K562 (cell line): ENCODE measurements at regions not wholly inside any gene's neighbourhood (a gene's known extent, or its start where the extent isn't known, plus 50 kb on each side); places are given as distances from the start of the nearest gene placed in this dataset.

Source experiments
- ATAC-seq: fragments of 200-7000 bp; cut with Tn5 transposase; 3 replicates; pipeline ENCODE4 v1.9.1; 2020; ENCODE audit warnings: moderate library complexity
- BruUV-seq: library from RNA; stranded (reverse); fragments of 400-500 nt; replicated peaks from 2 replicates; lab custom pipeline; 2021; lab: Mats Ljungman, UMichigan
- CTCF ChIA-PET: fragments of 300-600 bp; formaldehyde crosslinking; extraction: SDS; loops from one replicate; lab custom pipeline; 2021; ENCODE audit warnings: low intra/inter-chr PET ratio; lab: Yijun Ruan, JAX
- POLR2A ChIA-PET: fragments of 300-600, 350-650 bp; sonication (Branson Sonifier 250); formaldehyde crosslinking; extraction: SDS; loops from one replicate; lab custom pipeline; 2021; ENCODE audit warnings: antibody characterized with exemption, inconsistent platforms; lab: Yijun Ruan, JAX
- DNase-seq, 4 experiments: peaks; one replicate each; pipeline versions ENCODE4 v3.0.0 to v3.0.0-alpha.2; 2011 to 2018; ENCODE audit warnings: low spot score in 3 of 4, mixed read lengths in 3 of 4; ENCODE audit errors: extremely low read depth in 1 of 4
- FAIRE-seq: peaks from 2 replicates; lab custom pipeline; 2011; peaks lifted over from hg19 to GRCh38; lab: Jason Lieb, UNC
- H2AFZ ChIP-seq: 2 replicates; pipeline ENCODE4 v1.6.0; 2011; ENCODE audit warnings: low read depth, low read length, control low read depth, inconsistent platforms
- H3K27ac ChIP-seq: fragments of 200-600 bp; 3 replicates; pipeline ENCODE4 v1.8.0; 2011; ENCODE audit warnings: low read depth, mild to moderate bottlenecking, control low read depth, inconsistent platforms, low read length, moderate library complexity, mixed read lengths; ENCODE audit errors: extremely low read depth
- H3K27me3 ChIP-seq, 2 experiments: fragments of 300-600 bp in 1 of 2; 2 replicates in 1 of 2; 3 replicates in 1 of 2; pipeline versions ENCODE4 v1.6.0 to v1.8.0; 2011; ENCODE audit warnings: inconsistent platforms in 2 of 2, low read length in 2 of 2, mild to moderate bottlenecking in 1 of 2, mixed read lengths in 1 of 2, moderate library complexity in 1 of 2; ENCODE audit not compliant: control insufficient read depth in 2 of 2, insufficient read depth in 2 of 2
- H3K36me3 ChIP-seq: fragments of 300-600 bp; 3 replicates; pipeline ENCODE4 v1.8.0; 2011; ENCODE audit warnings: mild to moderate bottlenecking, low read length, inconsistent platforms; ENCODE audit not compliant: control insufficient read depth, insufficient read depth
- H3K4me1 ChIP-seq, 2 experiments: fragments of 200-600 bp in 1 of 2; replicated peaks in 1 of 2; 2 replicates in 1 of 2; 3 replicates in 1 of 2; pipeline versions ENCODE4 v1.5.1 to v1.8.0; 2011; ENCODE audit warnings: inconsistent platforms in 2 of 2, low read length in 2 of 2, mild to moderate bottlenecking in 1 of 2, mixed read lengths in 1 of 2, moderate library complexity in 1 of 2; ENCODE audit not compliant: control insufficient read depth in 2 of 2, insufficient read depth in 2 of 2
- H3K4me2 ChIP-seq: 2 replicates; pipeline ENCODE4 v1.6.1; 2011; ENCODE audit warnings: low read length, control low read depth, inconsistent platforms, mixed read lengths; ENCODE audit not compliant: insufficient read depth
- H3K4me3 ChIP-seq: fragments of 200-600 bp; sonication (generic), shearing (Covaris generic); 2 replicates; pipeline ENCODE4 v1.5.1; 2016; ENCODE audit warnings: control low read depth, inconsistent platforms
- H3K79me2 ChIP-seq: fragments of 200-600 bp; 3 replicates; pipeline ENCODE4 v1.8.0; 2011; ENCODE audit warnings: low read length, inconsistent platforms; ENCODE audit not compliant: control insufficient read depth, insufficient read depth
- H3K9ac ChIP-seq, 2 experiments: 2 replicates each; pipeline versions ENCODE4 v1.6.0 to v1.6.1; 2011; ENCODE audit warnings: low read depth in 2 of 2, low read length in 2 of 2, control low read depth in 1 of 2, inconsistent platforms in 1 of 2, mild to moderate bottlenecking in 1 of 2, mixed read lengths in 1 of 2; ENCODE audit not compliant: insufficient read depth in 1 of 2
- H3K9me1 ChIP-seq: one replicate; pipeline ENCODE4 v1.6.0; 2011; ENCODE audit warnings: inconsistent platforms, mild to moderate bottlenecking, low read length, moderate library complexity; ENCODE audit not compliant: control insufficient read depth, insufficient read depth
- H3K9me3 ChIP-seq: replicated peaks from 2 replicates; pipeline ENCODE4 v1.5.1; 2011; ENCODE audit warnings: low read depth, low read length, inconsistent platforms; ENCODE audit not compliant: control insufficient read depth, insufficient read depth
- H4K20me1 ChIP-seq: replicated peaks from 2 replicates; pipeline ENCODE4 v1.6.1; 2011; ENCODE audit warnings: low read length, inconsistent platforms, mixed read lengths; ENCODE audit not compliant: control insufficient read depth, insufficient read depth
- BCLAF1 ChIP-seq, 2 experiments: fragments of 450-650 bp in 1 of 2; IDR thresholded peaks; 2 replicates each; pipeline ENCODE4 v1.6.1; 2011 to 2017; ENCODE audit warnings: low read depth in 2 of 2, antibody characterized with exemption in 1 of 2, borderline replicate concordance in 1 of 2, low read length in 1 of 2, mild to moderate bottlenecking in 1 of 2, mixed read lengths in 1 of 2; ENCODE audit not compliant: control insufficient read depth in 1 of 2
- CGGBP1 ChIP-seq: fragments of 250-450 bp; sonication (Bioruptor Pico); IDR thresholded peaks from 2 replicates; pipeline ENCODE4 v1.9.0; 2021; ENCODE audit warnings: mild to moderate bottlenecking
- CREB1 ChIP-seq, 2 experiments: sonication (generic) in 1 of 2; formaldehyde crosslinking in 1 of 2; IDR thresholded peaks; 2 replicates each; pipeline versions ENCODE4 v1.6.1 to v1.8.0; 2012 to 2022; ENCODE audit warnings: inconsistent platforms in 1 of 2, mild to moderate bottlenecking in 1 of 2, missing genetic modification reagents in 1 of 2, moderate library complexity in 1 of 2
- CREB3 ChIP-seq: fragments of 450-650 bp; conservative IDR thresholded peaks from 2 replicates; pipeline ENCODE4 v1.6.1; 2016; ENCODE audit warnings: missing genetic modification characterization, low read depth, mild to moderate bottlenecking, missing compliant biosample characterization, moderate library complexity
- DDX20 ChIP-seq: fragments of 450-650 bp; IDR thresholded peaks from 2 replicates; pipeline ENCODE4 v1.6.1; 2016; ENCODE audit warnings: missing genetic modification characterization, low read depth, mild to moderate bottlenecking, missing compliant biosample characterization, moderate library complexity
- DEAF1 ChIP-seq: fragments of 450-650 bp; formaldehyde crosslinking; IDR thresholded peaks from 2 replicates; pipeline ENCODE4 v1.4.0; 2020; ENCODE audit warnings: mild to moderate bottlenecking, moderate library complexity
- ELF4 ChIP-seq: fragments of 450-650 bp; formaldehyde crosslinking; IDR thresholded peaks from 2 replicates; pipeline ENCODE4 v1.4.0; 2022; ENCODE audit warnings: missing genetic modification characterization
- GTF2E2 ChIP-seq: fragments of 200-800 bp; sonication (Bioruptor generic); IDR thresholded peaks from 2 replicates; pipeline ENCODE4 v1.6.1; 2016; ENCODE audit warnings: missing genetic modification characterization, missing compliant biosample characterization
- HDGF ChIP-seq: fragments of 450-650 bp; IDR thresholded peaks from 2 replicates; pipeline ENCODE4 v1.6.1; 2016
- HLTF ChIP-seq: fragments of 450-650 bp; IDR thresholded peaks from 2 replicates; pipeline ENCODE4 v1.6.1; 2016
- KDM4B ChIP-seq, 2 experiments: fragments of 450-650 bp in 1 of 2; sonication (generic) in 1 of 2; IDR thresholded peaks; 2 replicates each; pipeline ENCODE4 v1.6.1; 2016 to 2017; ENCODE audit warnings: borderline replicate concordance in 2 of 2, antibody characterized with exemption in 1 of 2, low read depth in 1 of 2, mild to moderate bottlenecking in 1 of 2
- NCOA1 ChIP-seq: fragments of 450-650 bp; IDR thresholded peaks from 2 replicates; pipeline ENCODE4 v1.6.1; 2016; ENCODE audit warnings: low read depth
- NR3C1 ChIP-seq: sonication (generic); formaldehyde crosslinking; IDR thresholded peaks from 2 replicates; pipeline ENCODE4 v1.8.1; 2022; ENCODE audit warnings: missing genetic modification reagents
- SIRT6 ChIP-seq: IDR thresholded peaks from one replicate; pipeline ENCODE4 v1.6.1; 2012; ENCODE audit warnings: low read depth, mild to moderate bottlenecking, control low read depth, inconsistent platforms, low read length, moderate library complexity
- SIX5 ChIP-seq, 2 experiments: IDR thresholded peaks; 2 replicates each; pipeline ENCODE4 v1.6.1; 2011; ENCODE audit warnings: low read length in 2 of 2, borderline replicate concordance in 1 of 2, low read depth in 1 of 2, mild to moderate bottlenecking in 1 of 2, moderate library complexity in 1 of 2; ENCODE audit not compliant: insufficient read depth in 1 of 2
- SNRNP70 ChIP-seq: fragments of 200-400 bp; formaldehyde crosslinking; optimal IDR thresholded peaks from 2 replicates; pipeline ENCODE3; 2017; ENCODE audit warnings: low read depth, low read length
- ZNF830 ChIP-seq: fragments of 250-450 bp; sonication (Bioruptor Pico); IDR thresholded peaks from 2 replicates; pipeline ENCODE4 v1.5.0; 2021; ENCODE audit warnings: mild to moderate bottlenecking
- WGBS: fragments of 100-300 bp; shearing (Covaris generic); methylation state at CpG from one replicate; pipeline ENCODE4 v1.1.6; 2016; ENCODE audit warnings: low coverage, mixed read lengths; ENCODE audit not compliant: insufficient coverage; ENCODE audit errors: missing lambda C conversion rate; 5-methylcytosine and 5-hydroxymethylcytosine counted together
- in situ Hi-C: fragments of 300-500 bp; cut with MboI; formaldehyde crosslinking; loops from 4 replicates; pipeline ENCODE4 v1.15.0; 2018; ENCODE audit warnings: inconsistent platforms, mixed read lengths
- intact Hi-C: fragments of 100-400 bp; cut with micrococcal nuclease; formaldehyde crosslinking; loops from 2 replicates; pipeline ENCODE4 v1.14.2; 2022

GRCh38 chr2:23241121-23241520 lies 143.9 kb upstream of the KLHL29 start:
- no peak for FAIRE-seq
- TF ChIP-seq GTF2E2 (tag) (no peak), CREB3 (no peak), CGGBP1 (no peak), ELF4 (CRISPR knock-in tag) (no peak), SIRT6 (no peak), SIX5 (IDR thresholded peaks at IDR 0.05; ENCODE audit: borderline replicate concordance in 1 of 2, insufficient read depth in 1 of 2, low read depth in 1 of 2, low read length in 2 of 2) (no peak), BCLAF1 (IDR thresholded peaks at IDR 0.05; ENCODE audit: borderline replicate concordance in 1 of 2, control insufficient read depth in 1 of 2, low read depth in 2 of 2, low read length in 1 of 2) (no peak), CREB1 (IDR thresholded peaks at IDR 0.05) (no peak), CREB1 (CRISPR knock-in tag; IDR thresholded peaks at IDR 0.05) (no peak), DEAF1 (no peak), NR3C1 (CRISPR knock-in tag) (no peak), HLTF (no peak), HDGF (no peak), ZNF830 (CRISPR knock-in tag) (no peak), NCOA1 (no peak), SNRNP70 (no peak), KDM4B (IDR thresholded peaks at IDR 0.05; ENCODE audit: borderline replicate concordance in 2 of 2, low read depth in 1 of 2) (no peak), DDX20 (tag) (no peak)

More at GRCh38 chr2:23241121-23241520, 143.9 kb upstream of the KLHL29 start:
- intact Hi-C loops (no loop called here), in situ Hi-C loops (no loop called here)
- Histone ChIP-seq H3K4me3 (no peak overlapping the region), H3K79me2 (no peaks in the 10 kb centered on the region), H3K4me1 (no peaks in the 10 kb centered on the region), H3K9me3 (no peaks in the 10 kb centered on the region), H3K9ac (no peak overlapping the region), H3K36me3 (no peaks in the 10 kb centered on the region), H3K4me2 (no peak overlapping the region), H4K20me1 (no peaks in the 10 kb centered on the region), H3K27ac (no peak overlapping the region), H3K9me1 (no peaks in the 10 kb centered on the region), H2AFZ (no peak overlapping the region), H3K27me3 (no peaks in the 10 kb centered on the region)
- BruUV-seq: no TSS peak
- ChIA-PET CTCF (no interaction called here), POLR2A (no interaction called here)
- 0% methylated on average over 1 of the region's 1 CpG for WGBS
- ATAC-seq (no peak), DNase-seq (no peak)
